Heart left ventricle (tissue), 16 donors: ENCODE measurements at regions not wholly inside any gene's neighbourhood (a gene's known extent, or its start where the extent isn't known, plus 50 kb on each side); places are given as distances from the start of the nearest gene placed in this dataset.

Experiments
- ATAC-seq, 4 donors: fragments of 200-7000 bp; cut with Tn5 transposase; one replicate each; pipeline ENCODE4 v1.9.1; 2020 to 2022; ENCODE audit warnings: moderate library complexity in 4 of 4, mild to moderate bottlenecking in 3 of 4, moderate number of reproducible peaks in 1 of 4
- DNase-seq, 5 donors: peaks; one replicate each; pipeline ENCODE4 v3.0.0-alpha.2; 2020
- H3K27ac ChIP-seq, 12 donors: fragments of 200-600 bp; sonication (generic) in 4 of 12; one replicate each; pipeline versions ENCODE4 v1.5.0 to v1.8.0; 2016 to 2022; ENCODE audit warnings: mild to moderate bottlenecking in 2 of 12
- H3K27me3 ChIP-seq, 9 donors: fragments of 200-600 bp; sonication (generic) in 2 of 9; one replicate each; pipeline versions ENCODE4 v1.5.1 to v1.8.0; 2016 to 2022; ENCODE audit warnings: mild to moderate bottlenecking in 3 of 9
- H3K36me3 ChIP-seq, 9 donors: fragments of 200-600 bp; sonication (generic) in 2 of 9; one replicate each; pipeline versions ENCODE4 v1.5.0 to v1.8.0; 2018 to 2022; ENCODE audit warnings: mild to moderate bottlenecking in 2 of 9
- H3K4me1 ChIP-seq, 12 donors: fragments of 200-600 bp; sonication (generic) in 4 of 12; one replicate each; pipeline versions ENCODE4 v1.5.0 to v1.8.0; 2016 to 2022; ENCODE audit warnings: mild to moderate bottlenecking in 3 of 12
- H3K4me3 ChIP-seq, 12 donors: fragments of 200-600 bp; sonication (generic) in 4 of 12; one replicate each; pipeline versions ENCODE4 v1.5.0 to v1.8.0; 2017 to 2022; ENCODE audit warnings: mild to moderate bottlenecking in 9 of 12, moderate library complexity in 4 of 12
- H3K9me3 ChIP-seq, 12 donors: fragments of 200-600 bp; sonication (generic) in 4 of 12; one replicate each; pipeline versions ENCODE4 v1.5.0 to v1.8.0; 2016 to 2022; ENCODE audit warnings: mild to moderate bottlenecking in 1 of 12
- CTCF ChIP-seq, 12 donors: fragments of 200-600 bp; sonication (generic) in 4 of 12; IDR thresholded peaks; one replicate each; pipeline versions ENCODE4 v1.5.0 to v1.8.0; 2018 to 2022; ENCODE audit warnings: antibody characterized with exemption in 12 of 12, mild to moderate bottlenecking in 5 of 12
- POLR2A ChIP-seq, 2 donors: fragments of 450-650 bp; IDR thresholded peaks; one replicate each; pipeline ENCODE4 v1.6.1; 2017; ENCODE audit warnings: antibody characterized with exemption in 2 of 2, mild to moderate bottlenecking in 2 of 2, moderate library complexity in 2 of 2
- WGBS, 4 donors: extraction: QIAGEN DNeasy Blood & Tissue Kit in 2 of 4; methylation state at CpG; one replicate each; pipeline versions ENCODE4 v1.1.5 to v1.1.7; 2013 to 2018; 5-methylcytosine and 5-hydroxymethylcytosine counted together
- intact Hi-C, 10 donors: fragments of 100-400 bp; cut with DNase I; formaldehyde crosslinking; loops; one replicate each; pipeline versions ENCODE4 v1.11.1 to v1.14.2; 2022
- donor health status: ischemic (EF 13 %, LVEDD 7.1; RV severe dilation, severe dysfunction).
- donor health status: healthy with polysubstance abuse.
- donor health status: DM: no; HTN: yes; CAD: no.
- donor health status: DM: no; HTN: no; CAD: no.
- donor health status: ischemic (EF 25% LVEDD 6.9; RV normal size, moderate dysfunction).
- donor health status: ischemic (EF 25% LVEDD 5.7; RV mildly dilated, moderate dysfunction).
- donor health status: healthy.
- donor health status: DM: yes; HTN: yes; CAD: no.
- donor health status: ischemic (EF 35%, LVEDD 5.7; RV mildly dilated, moderate dysfunction).
- donor health status: nonischemic (EF 11% LVEDD 7.7; RV severe dilation, severe dysfunction).
- donor health status: DM: yes; HTN: yes; CAD: no.
- donor health status: PGD.
- donor health status: ischemic (EF 29% LVEDD 5.4; RV normal size, mild dysfunction).
- donor health status: nonischemic (EF 23%, LVEDD 6.1; RV moderate dilation, normal function).

GRCh38 chr18:76750269-76750668 lies 72.1 kb upstream of the ZNF236 start:
- no peaks in the 10 kb centered on the region for H3K4me1 ChIP-seq
- H3K36me3 ChIP-seq, result no peaks in the 10 kb centered on the region
- H3K27me3 ChIP-seq, result peaks cover 0 to 4% (median 0%) of the 10 kb centered on the region in 9 donors
- H3K9me3 ChIP-seq, result peaks cover 0 to 36% (median 24%) of the 10 kb centered on the region in 12 donors
- intact Hi-C loops, result no loop called here
- H3K27ac ChIP-seq, result no peak overlapping the region
- no peak for TF ChIP-seq CTCF (IDR thresholded peaks at IDR 0.05)
- no peak for TF ChIP-seq POLR2A (IDR thresholded peaks at IDR 0.05)
- DNase-seq (no peak), ATAC-seq (no peak)
- H3K4me3 ChIP-seq, result no peak overlapping the region

GRCh38 chr18:76747676-76748075 lies 74.7 kb upstream of the ZNF236 start:
- Histone ChIP-seq H3K4me1 (no peaks in the 10 kb centered on the region), H3K27ac (no peak overlapping the region), H3K9me3 (peaks cover 0 to 36% (median 24%) of the 10 kb centered on the region in 12 donors), H3K36me3 (no peaks in the 10 kb centered on the region), H3K27me3 (no peaks in the 10 kb centered on the region), H3K4me3 (no peak overlapping the region)
- intact Hi-C loops, result no loop called here
- DNase-seq (no peak), ATAC-seq (no peak)
- TF ChIP-seq CTCF (IDR thresholded peaks at IDR 0.05), result no peak
- WGBS, 4 donors, result 73 to 87% (median 75%) methylated on average over 1 of the region's 1 CpG

- DNase-seq, result no peak
- Histone ChIP-seq H3K4me3 (no peak overlapping the region), H3K27ac (no peak overlapping the region), H3K9me3 (no peaks in the 10 kb centered on the region), H3K27me3 (peaks cover 0 to 4% (median 0%) of the 10 kb centered on the region in 9 donors), H3K4me1 (peaks cover 0 to 10% (median 0%) of the 10 kb centered on the region in 12 donors), H3K36me3 (no peaks in the 10 kb centered on the region)
- intact Hi-C loops, result no loop called here
- ATAC-seq, result no peak
- 83 to 88% (median 86%) methylated on average over 3 of the region's 3 CpGs for WGBS, 4 donors
- TF ChIP-seq POLR2A (IDR thresholded peaks at IDR 0.05) (no peak), CTCF (IDR thresholded peaks at IDR 0.05) (no peak)
Measured at GRCh38 chr18:76741346-76741745, 81.0 kb upstream of the ZNF236 start.

GRCh38 chr18:76736309-76736708 lies 86.0 kb upstream of the ZNF236 start:
- ATAC-seq, result peak in 1 of 4 donors; percentile 20
- Histone ChIP-seq H3K4me1 (peaks cover 0 to 10% (median 0%) of the 10 kb centered on the region in 12 donors), H3K27ac (no peak overlapping the region), H3K9me3 (no peaks in the 10 kb centered on the region), H3K27me3 (peaks cover 0 to 7% (median 0%) of the 10 kb centered on the region in 9 donors), H3K36me3 (no peaks in the 10 kb centered on the region), H3K4me3 (no peak overlapping the region)
- intact Hi-C loops, result no loop called here
- WGBS, 4 donors, result 91 to 93% (median 92%) methylated on average over 18 of the region's 18 CpGs
- TF ChIP-seq CTCF (IDR thresholded peaks at IDR 0.05) (no peak), POLR2A (IDR thresholded peaks at IDR 0.05) (no peak)
- no peak for DNase-seq
